Panc1 (cell line): ENCODE measurements at regions not wholly inside any gene's neighbourhood (a gene's known extent, or its start where the extent isn't known, plus 50 kb on each side); places are given as distances from the start of the nearest gene placed in this dataset.
"Not testable (repeated sequence)": the region's sequence is repeated elsewhere in the genome, so short reads cannot be mapped to it uniquely, and the experiment has no call there.

Experiments used
- ATAC-seq: fragments of 200-7000 bp; cut with Tn5 transposase; 2 replicates; pipeline ENCODE4 v1.9.1; 2020; ENCODE audit warnings: mild to moderate bottlenecking, moderate library complexity
- BruUV-seq: library from RNA; stranded (reverse); fragments of 400-500 nt; replicated peaks from 2 replicates; lab custom pipeline; 2021; lab: Mats Ljungman, UMichigan
- CTCF ChIA-PET: fragments of 300-600 bp; sonication (Branson Sonifier 250); formaldehyde crosslinking; loops from one replicate; lab custom pipeline; 2022; ENCODE audit warnings: antibody characterized with exemption; lab: Charles Lee
- POLR2A ChIA-PET: fragments of 300-600 bp; sonication (Branson Sonifier 250); formaldehyde crosslinking; loops from one replicate; lab custom pipeline; 2022; ENCODE audit warnings: antibody characterized with exemption; lab: Charles Lee
- DNase-seq: peaks from one replicate; pipeline ENCODE4 v3.0.0-alpha.2; 2010; ENCODE audit warnings: low read depth, low spot score
- H3K27ac ChIP-seq: 2 replicates; pipeline ENCODE4 v1.5.1; 2011; ENCODE audit warnings: mild to moderate bottlenecking, low read length, inconsistent platforms
- H3K27me3 ChIP-seq: fragments of 200-500 bp; sonication (Bioruptor generic); 2 replicates; pipeline ENCODE4 v1.6.0; 2014; ENCODE audit warnings: low read length, inconsistent platforms; ENCODE audit not compliant: control insufficient read depth, insufficient read depth
- H3K36me3 ChIP-seq: fragments of 200-500 bp; sonication (Bioruptor generic); 2 replicates; pipeline ENCODE4 v1.5.1; 2014; ENCODE audit warnings: inconsistent platforms, mild to moderate bottlenecking, low read length, moderate library complexity; ENCODE audit not compliant: control insufficient read depth, insufficient read depth
- H3K4me1 ChIP-seq: 2 replicates; pipeline ENCODE4 v1.5.1; 2011; ENCODE audit warnings: inconsistent platforms, mild to moderate bottlenecking, low read length, moderate library complexity; ENCODE audit not compliant: control insufficient read depth, insufficient read depth
- H3K4me3 ChIP-seq, 2 experiments: 2 replicates each; pipeline ENCODE4 v1.5.1; 2011 to 2012; ENCODE audit warnings: low read depth in 2 of 2, low read length in 2 of 2, mild to moderate bottlenecking in 2 of 2, inconsistent platforms in 1 of 2, moderate library complexity in 1 of 2
- H3K9me3 ChIP-seq: fragments of 200-500 bp; sonication (Bioruptor generic); 2 replicates; pipeline ENCODE4 v1.5.1; 2014; ENCODE audit warnings: low read depth, mild to moderate bottlenecking, inconsistent platforms, low read length, moderate library complexity; ENCODE audit not compliant: control insufficient read depth, insufficient read depth
- POLR2AphosphoS5 ChIP-seq: IDR thresholded peaks from 2 replicates; pipeline ENCODE4 v1.6.1; 2012; ENCODE audit warnings: mild to moderate bottlenecking, low read depth, low read length, moderate library complexity
- SIN3A ChIP-seq: IDR thresholded peaks from 2 replicates; pipeline ENCODE4 v1.6.1; 2012; ENCODE audit warnings: low read depth, mild to moderate bottlenecking, low read length, moderate library complexity, borderline replicate concordance; ENCODE audit not compliant: insufficient read depth
- TCF7L2 ChIP-seq: IDR thresholded peaks from 2 replicates; pipeline ENCODE4 v1.6.1; 2011; ENCODE audit warnings: mild to moderate bottlenecking, low read depth, low read length, inconsistent platforms
- in situ Hi-C: cut with HindIII; loops from 2 replicates; pipeline ENCODE4 v1.10.0; 2016; ENCODE audit warnings: low sequenced_read_pairs, low pct_unique_long_range_greater_than_20kb
- intact Hi-C: fragments of 100-400 bp; cut with micrococcal nuclease; formaldehyde crosslinking; loops from one replicate; pipeline ENCODE4 v1.10.0; 2022; ENCODE audit not compliant: unreplicated experiment
- TF ChIP-seq, protein P1 (sequence below): fragments of 450-650 bp; IDR thresholded peaks from 2 replicates; pipeline ENCODE4 v1.5.1; 2017; ENCODE audit warnings: mild to moderate bottlenecking
- TF ChIP-seq, protein P2 (sequence below), 2 experiments: IDR thresholded peaks; 2 replicates each; pipeline ENCODE4 v1.6.1; 2011 to 2012; ENCODE audit warnings: low read depth in 2 of 2, control low read depth in 1 of 2, low read length in 1 of 2, mild to moderate bottlenecking in 1 of 2, moderate library complexity in 1 of 2; ENCODE audit not compliant: insufficient read depth in 1 of 2

DNA sequence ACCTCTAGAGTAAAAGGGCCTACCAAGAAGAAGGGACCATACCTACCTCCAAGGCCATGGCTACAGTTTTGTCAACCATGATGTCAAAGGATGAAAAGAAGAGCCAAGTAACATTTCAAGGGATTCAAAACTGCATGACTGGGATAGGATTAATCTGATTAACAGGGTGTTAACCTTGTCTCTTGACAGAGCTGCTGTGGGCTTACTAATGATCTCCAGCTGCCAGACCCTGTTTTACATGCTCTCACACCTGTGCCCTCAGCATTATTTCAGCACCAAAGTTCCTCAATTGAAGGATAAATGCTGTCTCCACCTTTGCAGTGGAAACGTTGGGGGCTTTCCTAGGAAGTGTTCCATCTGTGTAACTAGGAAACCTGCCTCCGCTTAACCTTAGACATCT, 78.3 kb downstream of the DMAC1 start:
- ChIA-PET POLR2A (no interaction called here), CTCF (no interaction called here)
- no peaks in the 10 kb centered on the region for H3K36me3 ChIP-seq
- H3K4me1 ChIP-seq: no peaks in the 10 kb centered on the region
- no peaks in the 10 kb centered on the region for H3K27me3 ChIP-seq
- in situ Hi-C loops (no loop called here), intact Hi-C loops (no loop called here)
- DNase-seq (no peak), ATAC-seq (no peak)
- no peak for TF ChIP-seq POLR2AphosphoS5
- TF ChIP-seq TCF7L2: no peak
- TF ChIP-seq, protein P1, sequence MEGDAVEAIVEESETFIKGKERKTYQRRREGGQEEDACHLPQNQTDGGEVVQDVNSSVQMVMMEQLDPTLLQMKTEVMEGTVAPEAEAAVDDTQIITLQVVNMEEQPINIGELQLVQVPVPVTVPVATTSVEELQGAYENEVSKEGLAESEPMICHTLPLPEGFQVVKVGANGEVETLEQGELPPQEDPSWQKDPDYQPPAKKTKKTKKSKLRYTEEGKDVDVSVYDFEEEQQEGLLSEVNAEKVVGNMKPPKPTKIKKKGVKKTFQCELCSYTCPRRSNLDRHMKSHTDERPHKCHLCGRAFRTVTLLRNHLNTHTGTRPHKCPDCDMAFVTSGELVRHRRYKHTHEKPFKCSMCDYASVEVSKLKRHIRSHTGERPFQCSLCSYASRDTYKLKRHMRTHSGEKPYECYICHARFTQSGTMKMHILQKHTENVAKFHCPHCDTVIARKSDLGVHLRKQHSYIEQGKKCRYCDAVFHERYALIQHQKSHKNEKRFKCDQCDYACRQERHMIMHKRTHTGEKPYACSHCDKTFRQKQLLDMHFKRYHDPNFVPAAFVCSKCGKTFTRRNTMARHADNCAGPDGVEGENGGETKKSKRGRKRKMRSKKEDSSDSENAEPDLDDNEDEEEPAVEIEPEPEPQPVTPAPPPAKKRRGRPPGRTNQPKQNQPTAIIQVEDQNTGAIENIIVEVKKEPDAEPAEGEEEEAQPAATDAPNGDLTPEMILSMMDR: no peak
- TF ChIP-seq, protein P2, sequence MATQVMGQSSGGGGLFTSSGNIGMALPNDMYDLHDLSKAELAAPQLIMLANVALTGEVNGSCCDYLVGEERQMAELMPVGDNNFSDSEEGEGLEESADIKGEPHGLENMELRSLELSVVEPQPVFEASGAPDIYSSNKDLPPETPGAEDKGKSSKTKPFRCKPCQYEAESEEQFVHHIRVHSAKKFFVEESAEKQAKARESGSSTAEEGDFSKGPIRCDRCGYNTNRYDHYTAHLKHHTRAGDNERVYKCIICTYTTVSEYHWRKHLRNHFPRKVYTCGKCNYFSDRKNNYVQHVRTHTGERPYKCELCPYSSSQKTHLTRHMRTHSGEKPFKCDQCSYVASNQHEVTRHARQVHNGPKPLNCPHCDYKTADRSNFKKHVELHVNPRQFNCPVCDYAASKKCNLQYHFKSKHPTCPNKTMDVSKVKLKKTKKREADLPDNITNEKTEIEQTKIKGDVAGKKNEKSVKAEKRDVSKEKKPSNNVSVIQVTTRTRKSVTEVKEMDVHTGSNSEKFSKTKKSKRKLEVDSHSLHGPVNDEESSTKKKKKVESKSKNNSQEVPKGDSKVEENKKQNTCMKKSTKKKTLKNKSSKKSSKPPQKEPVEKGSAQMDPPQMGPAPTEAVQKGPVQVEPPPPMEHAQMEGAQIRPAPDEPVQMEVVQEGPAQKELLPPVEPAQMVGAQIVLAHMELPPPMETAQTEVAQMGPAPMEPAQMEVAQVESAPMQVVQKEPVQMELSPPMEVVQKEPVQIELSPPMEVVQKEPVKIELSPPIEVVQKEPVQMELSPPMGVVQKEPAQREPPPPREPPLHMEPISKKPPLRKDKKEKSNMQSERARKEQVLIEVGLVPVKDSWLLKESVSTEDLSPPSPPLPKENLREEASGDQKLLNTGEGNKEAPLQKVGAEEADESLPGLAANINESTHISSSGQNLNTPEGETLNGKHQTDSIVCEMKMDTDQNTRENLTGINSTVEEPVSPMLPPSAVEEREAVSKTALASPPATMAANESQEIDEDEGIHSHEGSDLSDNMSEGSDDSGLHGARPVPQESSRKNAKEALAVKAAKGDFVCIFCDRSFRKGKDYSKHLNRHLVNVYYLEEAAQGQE (IDR thresholded peaks at IDR 0.05; ENCODE audit: insufficient read depth in 1 of 2, low read depth in 2 of 2, low read length in 1 of 2): no peak
- no peak for TF ChIP-seq SIN3A
- H3K9me3 ChIP-seq: no peaks in the 10 kb centered on the region
- no TSS peak for BruUV-seq
- no peak overlapping the region for H3K27ac ChIP-seq
- H3K4me3 ChIP-seq: no peak overlapping the region

DNA sequence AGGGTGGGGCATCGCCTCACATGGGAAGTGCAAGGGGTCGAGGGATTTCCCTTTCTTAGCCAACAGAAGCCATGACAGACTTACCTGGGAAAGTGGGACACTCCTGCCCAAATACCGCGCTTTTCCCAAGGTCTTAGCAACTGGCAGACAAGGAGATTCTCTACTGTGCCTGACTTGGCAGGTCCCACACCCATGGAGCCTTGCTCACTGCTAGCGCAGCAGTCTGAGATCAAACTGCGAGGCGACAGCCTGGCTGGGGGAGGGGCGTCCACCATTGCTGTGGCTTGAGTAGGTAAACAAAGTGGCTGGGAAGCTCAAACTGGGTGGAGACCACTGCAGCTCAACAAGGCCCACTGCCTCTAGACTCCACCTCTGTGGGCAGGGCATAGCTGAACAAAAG, 86.5 kb downstream of the DMAC1 start:
- H3K4me1 ChIP-seq, H3K9me3 ChIP-seq, CTCF ChIA-PET, POLR2A ChIA-PET, DNase-seq, H3K27ac ChIP-seq, intact Hi-C loops, ATAC-seq, in situ Hi-C loops, H3K27me3 ChIP-seq, H3K36me3 ChIP-seq, BruUV-seq, H3K4me3 ChIP-seq: not testable (repeated sequence)

DNA sequence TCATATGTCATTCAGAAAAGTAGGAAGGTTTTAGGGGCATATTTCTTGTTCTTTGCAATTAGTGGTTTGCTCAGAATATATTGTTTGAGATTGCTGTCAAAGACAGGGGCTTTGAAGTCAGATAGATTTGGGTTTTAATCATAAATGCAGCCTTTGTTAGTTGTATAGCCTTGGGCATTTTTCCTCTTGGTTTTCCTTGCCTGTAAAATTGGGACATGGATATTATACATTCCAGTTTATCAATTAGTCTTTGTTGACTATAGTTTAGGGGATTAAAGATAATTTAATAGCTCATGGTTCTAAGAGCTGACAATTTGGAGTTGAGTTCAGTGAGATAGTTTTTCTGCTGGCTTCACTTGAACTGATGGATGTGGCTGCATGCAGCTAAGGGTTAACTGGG, 88.9 kb downstream of the DMAC1 start:
- Histone ChIP-seq H3K4me3 (no peak overlapping the region), H3K9me3 (no peaks in the 10 kb centered on the region), H3K4me1 (no peaks in the 10 kb centered on the region), H3K36me3 (no peaks in the 10 kb centered on the region), H3K27me3 (no peaks in the 10 kb centered on the region), H3K27ac (no peak overlapping the region)
- in situ Hi-C loops: no loop called here
- CTCF ChIA-PET: no interaction called here
- POLR2A ChIA-PET: no interaction called here
- ATAC-seq (no peak), DNase-seq (no peak)
- intact Hi-C loops: no loop called here
- BruUV-seq: no TSS peak
- TF ChIP-seq, protein P2 (IDR thresholded peaks at IDR 0.05; ENCODE audit: insufficient read depth in 1 of 2, low read depth in 2 of 2, low read length in 1 of 2): no peak
- no peak for TF ChIP-seq SIN3A
- TF ChIP-seq POLR2AphosphoS5: no peak
- TF ChIP-seq, protein P1: no peak
- TF ChIP-seq TCF7L2: no peak
